GM18951 (cell line): ENCODE measurements at regions not wholly inside any gene's neighbourhood (a gene's known extent, or its start where the extent isn't known, plus 50 kb on each side); places are given as distances from the start of the nearest gene placed in this dataset.
"Not testable (repeated sequence)": the region's sequence is repeated elsewhere in the genome, so short reads cannot be mapped to it uniquely, and the experiment has no call there.

Experiments
- POLR2A ChIP-seq: IDR thresholded peaks from 4 replicates; pipeline ENCODE4 v1.6.1; 2011; ENCODE audit warnings: mild to moderate bottlenecking; ENCODE audit not compliant: insufficient read length, insufficient read depth; ENCODE audit errors: extremely low read depth
- in situ Hi-C: fragments of 300-500 bp; cut with MboI; formaldehyde crosslinking; loops from one replicate; pipeline ENCODE4 v1.12.0; 2022; ENCODE audit warnings: low sequenced_read_pairs, mixed read lengths, inconsistent platforms; ENCODE audit not compliant: unreplicated experiment

DNA sequence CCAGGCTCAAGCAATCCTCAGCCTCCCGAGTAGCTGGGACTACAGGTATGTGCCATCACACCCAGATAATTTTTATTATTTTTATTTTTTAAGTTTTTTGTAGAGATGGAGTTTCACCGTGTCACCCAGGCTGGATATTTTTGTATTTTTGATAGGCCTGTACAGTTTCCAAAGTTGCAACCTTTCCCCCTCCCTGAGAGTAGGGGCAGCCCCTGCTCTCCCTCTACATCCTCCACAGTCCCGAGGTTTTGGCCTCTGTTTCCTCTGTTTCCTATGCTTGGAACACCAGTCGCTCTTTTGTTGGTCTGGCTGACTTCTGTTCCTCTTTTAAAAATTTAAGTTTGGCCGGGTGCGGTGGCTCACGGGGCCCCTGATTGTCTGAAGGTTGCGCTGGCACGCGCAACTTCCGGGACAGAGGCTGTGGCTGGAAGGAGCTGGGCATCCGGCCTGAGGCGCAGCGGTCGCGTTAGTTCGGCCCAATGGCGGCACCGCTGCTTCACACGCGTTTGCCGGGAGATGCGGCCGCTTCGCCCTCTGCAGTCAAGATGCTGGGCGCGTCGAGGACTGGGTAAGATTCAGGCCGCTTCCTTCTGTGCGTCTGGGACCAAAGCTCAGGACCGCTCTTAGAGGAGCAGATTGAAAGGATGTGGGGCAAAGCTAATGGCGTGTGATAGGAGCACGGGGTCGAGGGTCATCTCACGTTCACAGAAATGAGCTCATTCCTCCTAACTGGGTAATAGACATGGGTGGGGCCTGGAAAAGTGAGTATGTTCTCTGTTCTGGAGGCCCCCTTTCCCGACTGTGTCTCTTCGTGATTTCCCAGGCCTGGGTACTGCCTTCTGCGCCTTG is 89.9 kb downstream of the LAT start:
- in situ Hi-C loops: not testable (repeated sequence)
- peak; percentile 55 for TF ChIP-seq POLR2A

DNA sequence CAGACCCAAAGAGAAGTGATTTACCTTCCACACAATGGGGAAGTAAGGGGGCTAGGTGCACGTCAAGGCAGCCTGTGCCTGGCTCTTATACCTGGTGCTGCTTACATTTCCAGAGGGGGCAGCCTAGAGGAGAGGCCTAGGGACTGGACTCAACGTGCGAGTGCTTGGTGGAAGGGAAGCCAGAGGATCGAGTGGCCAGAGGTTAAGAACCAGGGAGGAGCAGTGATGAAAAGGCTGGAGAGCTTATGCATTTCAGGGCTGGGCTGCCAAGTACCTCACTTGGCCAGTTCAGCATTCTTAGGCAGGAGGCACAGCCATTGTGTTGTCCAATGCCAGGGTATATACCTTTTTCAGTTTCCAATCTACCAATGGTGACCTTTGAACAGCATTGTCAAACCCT is 77.4 kb downstream of the LAT start:
- in situ Hi-C loops: not testable (repeated sequence)

DNA sequence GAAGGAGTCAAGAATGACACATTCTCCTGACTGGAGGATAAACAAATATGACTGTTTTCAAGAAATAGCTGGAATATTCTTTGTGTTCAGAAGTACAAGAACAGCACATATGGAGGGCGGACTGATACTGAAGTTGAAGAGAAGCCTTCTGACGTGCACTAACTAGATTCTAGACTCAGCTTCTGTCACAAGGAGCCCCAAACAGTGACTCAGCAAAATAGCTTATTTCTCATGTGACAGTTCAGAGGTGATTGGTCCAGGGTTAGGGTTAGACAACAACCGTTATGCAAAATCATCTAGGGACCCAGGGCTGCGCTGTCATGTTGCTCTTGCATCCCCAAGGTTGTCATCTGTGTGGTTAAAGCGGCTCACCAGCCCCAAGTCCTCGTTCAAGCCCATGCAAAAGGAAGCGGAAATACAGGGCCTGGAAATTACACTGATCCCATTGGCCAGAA is 76.6 kb downstream of the LAT start:
- in situ Hi-C loops: not testable (repeated sequence)

DNA sequence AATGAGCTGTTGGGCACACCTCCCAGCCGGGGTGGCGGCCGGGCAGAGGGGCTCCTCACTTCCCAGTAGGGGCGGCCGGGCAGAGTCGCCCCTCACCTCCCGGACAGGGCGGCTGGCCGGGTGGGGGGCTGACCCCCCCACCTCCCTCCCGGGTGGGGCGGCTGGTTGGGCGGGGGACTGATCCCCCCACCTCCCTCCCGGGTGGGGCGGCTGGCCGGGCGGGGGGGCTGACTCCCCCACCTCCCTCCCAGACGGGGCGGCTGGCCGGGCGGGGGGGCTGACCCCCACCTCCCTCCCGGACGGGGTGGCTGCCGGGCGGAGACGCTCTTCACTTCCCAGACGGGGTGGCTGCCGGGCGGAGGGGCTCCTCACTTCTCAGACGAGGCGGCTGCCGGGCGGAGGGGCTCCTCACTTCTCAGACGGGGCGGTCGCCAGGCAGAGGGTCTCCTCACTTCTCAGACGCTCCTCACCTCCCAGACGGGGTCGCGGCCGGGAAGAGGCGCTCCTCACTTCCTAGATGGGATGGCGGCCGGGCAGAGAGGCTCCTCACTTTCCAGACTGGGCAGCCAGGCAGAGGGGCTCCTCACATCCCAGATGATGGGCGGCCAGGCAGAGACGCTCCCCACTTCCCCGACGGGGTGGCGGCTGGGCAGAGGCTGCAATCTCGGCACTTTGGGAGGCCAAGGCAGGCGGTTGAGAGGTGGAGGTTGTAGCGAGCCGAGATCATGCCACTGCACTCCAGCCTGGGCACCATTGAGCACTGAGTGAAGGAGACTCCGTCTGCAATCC is 75.4 kb downstream of the LAT start:
- in situ Hi-C loops: not testable (repeated sequence)

DNA sequence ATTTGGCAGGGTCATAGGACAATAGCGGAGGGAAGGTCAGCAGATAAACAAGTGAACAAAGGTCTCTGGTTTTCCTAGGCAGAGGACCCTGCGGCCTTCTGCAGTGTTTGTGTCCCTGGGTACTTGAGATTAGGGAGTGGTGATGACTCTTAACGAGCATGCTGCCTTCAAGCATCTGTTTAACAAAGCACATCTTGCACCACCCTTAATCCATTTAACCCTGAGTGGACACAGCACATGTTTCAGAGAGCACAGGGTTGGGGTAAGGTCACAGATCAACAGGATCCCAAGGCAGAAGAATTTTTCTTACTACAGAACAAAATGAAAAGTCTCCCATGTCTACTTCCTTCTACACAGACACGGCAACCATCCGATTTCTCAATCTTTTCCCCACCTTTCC is 74.7 kb downstream of the LAT start:
- in situ Hi-C loops: not testable (repeated sequence)
